DND-41 (cell line): ENCODE measurements at regions not wholly inside any gene's neighbourhood (a gene's known extent, or its start where the extent isn't known, plus 50 kb on each side); places are given as distances from the start of the nearest gene placed in this dataset.

Experiments
- CTCF ChIP-seq: IDR thresholded peaks from 2 replicates; pipeline ENCODE4 v1.5.1; 2012; ENCODE audit warnings: borderline replicate concordance, low read length, moderate library complexity, mild to moderate bottlenecking; ENCODE audit not compliant: poor library complexity, severe bottlenecking; ENCODE audit errors: extremely low read depth
- EZH2 ChIP-seq: IDR thresholded peaks from 3 replicates; pipeline ENCODE4 v1.6.1; 2012; ENCODE audit warnings: borderline replicate concordance, low read depth, mild to moderate bottlenecking, moderate library complexity, low read length, inconsistent platforms; ENCODE audit not compliant: severe bottlenecking

- TF ChIP-seq CTCF = no peak
- no peak for TF ChIP-seq EZH2
Measured at GRCh38 chr2:147569426-147569825, 275.4 kb upstream of the ACVR2A start.
